HepG2 (cell line): ENCODE measurements at regions not wholly inside any gene's neighbourhood (a gene's known extent, or its start where the extent isn't known, plus 50 kb on each side); places are given as distances from the start of the nearest gene placed in this dataset.

Experiments
- ATAC-seq: fragments of 200-7000 bp; cut with Tn5 transposase; 3 replicates; pipeline ENCODE4 v1.9.1; 2020; ENCODE audit warnings: mild to moderate bottlenecking, moderate library complexity
- BruUV-seq: library from RNA; stranded (reverse); fragments of 400-500 nt; replicated peaks from 2 replicates; lab custom pipeline; 2021; lab: Mats Ljungman, UMichigan
- CTCF ChIA-PET: fragments of 300-600 bp; formaldehyde crosslinking; extraction: SDS; loops from one replicate; lab custom pipeline; 2021; ENCODE audit warnings: low total read pairs, inconsistent platforms, low intra/inter-chr PET ratio; lab: Yijun Ruan, JAX
- POLR2A ChIA-PET: fragments of 350-600 bp; sonication (Branson Sonifier 250); formaldehyde crosslinking; loops from one replicate; lab custom pipeline; 2020; ENCODE audit warnings: antibody characterized with exemption, inconsistent platforms; lab: Yijun Ruan, JAX
- DNase-seq: peaks from one replicate; pipeline ENCODE4 v3.0.0-alpha.2; 2015; ENCODE audit warnings: low spot score
- FAIRE-seq: peaks from 3 replicates; lab custom pipeline; 2011; peaks lifted over from hg19 to GRCh38; lab: Jason Lieb, UNC
- H2AFZ ChIP-seq: one replicate; pipeline ENCODE4 v1.6.1; 2011; ENCODE audit warnings: low read length, inconsistent platforms
- H3K27ac ChIP-seq: fragments of 300-600 bp; 3 replicates; pipeline ENCODE4 v1.8.0; 2011; ENCODE audit warnings: mixed run types, mild to moderate bottlenecking, mixed read lengths, low read length, inconsistent platforms; ENCODE audit not compliant: insufficient read depth; ENCODE audit errors: extremely low read length
- H3K27me3 ChIP-seq, 2 experiments: fragments of 200-600 bp in 1 of 2; 2 replicates in 1 of 2; 3 replicates in 1 of 2; pipeline versions ENCODE4 v1.6.0 to v1.8.0; 2011; ENCODE audit warnings: low read length in 2 of 2, mild to moderate bottlenecking in 2 of 2, moderate library complexity in 2 of 2, inconsistent platforms in 1 of 2; ENCODE audit not compliant: insufficient read depth in 2 of 2, control insufficient read depth in 1 of 2
- H3K36me3 ChIP-seq, 2 experiments: fragments of 200-600 bp in 1 of 2; replicated peaks in 1 of 2; 2 replicates in 1 of 2; 3 replicates in 1 of 2; pipeline versions ENCODE4 v1.5.1 to v1.8.0; 2011; ENCODE audit warnings: low read length in 2 of 2, inconsistent platforms in 1 of 2; ENCODE audit not compliant: insufficient read depth in 2 of 2, control insufficient read depth in 1 of 2
- H3K4me1 ChIP-seq: 2 replicates; pipeline ENCODE4 v1.5.1; 2012; ENCODE audit warnings: low read length, inconsistent platforms; ENCODE audit not compliant: insufficient read depth
- H3K4me2 ChIP-seq: 2 replicates; pipeline ENCODE4 v1.6.0; 2011; ENCODE audit warnings: low read depth, low read length, inconsistent platforms
- H3K4me3 ChIP-seq, 3 experiments: fragments of 200-600 bp in 1 of 3; sonication (generic), shearing (Covaris generic) in 1 of 3; replicated peaks in 1 of 3; 2 replicates each; pipeline ENCODE4 v1.5.1; 2011 to 2016; ENCODE audit warnings: low read length in 3 of 3, inconsistent platforms in 2 of 3, low read depth in 2 of 3, mild to moderate bottlenecking in 2 of 3, control low read depth in 1 of 3, mixed read lengths in 1 of 3; ENCODE audit not compliant: insufficient read depth in 1 of 3
- H3K79me2 ChIP-seq: one replicate; pipeline ENCODE4 v1.6.1; 2011; ENCODE audit warnings: low read length, inconsistent platforms; ENCODE audit not compliant: insufficient read depth
- H3K9ac ChIP-seq: 2 replicates; pipeline ENCODE4 v1.6.0; 2011; ENCODE audit warnings: mild to moderate bottlenecking, low read depth, low read length, inconsistent platforms; ENCODE audit not compliant: insufficient read depth
- H3K9me3 ChIP-seq: 2 replicates; pipeline ENCODE4 v1.5.1; 2012; ENCODE audit warnings: mild to moderate bottlenecking, low read length
- H4K20me1 ChIP-seq: 2 replicates; pipeline ENCODE4 v1.6.0; 2011; ENCODE audit warnings: inconsistent platforms, mild to moderate bottlenecking, low read length, moderate library complexity; ENCODE audit not compliant: insufficient read depth
- E2F2 ChIP-seq: sonication (generic); formaldehyde crosslinking; IDR thresholded peaks from 2 replicates; pipeline ENCODE4 v1.4.0; 2020; ENCODE audit warnings: missing genetic modification reagents, borderline replicate concordance
- PCBP1 ChIP-seq: fragments of 200-400 bp; formaldehyde crosslinking; IDR thresholded peaks from 2 replicates; pipeline ENCODE4 v1.6.1; 2017; ENCODE audit warnings: mild to moderate bottlenecking, low read depth, low read length, borderline replicate concordance
- SOX6 ChIP-seq, 2 experiments: fragments of 450-650 bp in 1 of 2; sonication (generic) in 1 of 2; formaldehyde crosslinking in 1 of 2; IDR thresholded peaks; 2 replicates each; pipeline versions ENCODE4 v1.4.0 to v1.6.1; 2017 to 2020; ENCODE audit warnings: antibody characterized with exemption in 1 of 2, mild to moderate bottlenecking in 1 of 2, missing genetic modification reagents in 1 of 2
- TAF1 ChIP-seq: sonication (generic); formaldehyde crosslinking; IDR thresholded peaks from 2 replicates; pipeline ENCODE4 v1.4.0; 2020; ENCODE audit warnings: missing genetic modification reagents
- TCF7L2 ChIP-seq: IDR thresholded peaks from 2 replicates; pipeline ENCODE4 v1.6.1; 2011; ENCODE audit warnings: mild to moderate bottlenecking, low read depth, low read length, moderate library complexity
- TRAFD1 ChIP-seq: sonication (generic); formaldehyde crosslinking; IDR thresholded peaks from 2 replicates; pipeline ENCODE4 v1.5.1; 2020; ENCODE audit warnings: missing genetic modification reagents, mild to moderate bottlenecking, borderline replicate concordance
- XRCC5 ChIP-seq: fragments of 200-400 bp; formaldehyde crosslinking; optimal IDR thresholded peaks from 2 replicates; pipeline ENCODE3; 2017; ENCODE audit warnings: mild to moderate bottlenecking, low read length
- ZNF260 ChIP-seq: sonication (generic); formaldehyde crosslinking; IDR thresholded peaks from 2 replicates; pipeline ENCODE4 v1.4.0; 2020; ENCODE audit warnings: missing genetic modification reagents, low read depth, mild to moderate bottlenecking, borderline replicate concordance
- ZNF777 ChIP-seq: sonication (generic); formaldehyde crosslinking; IDR thresholded peaks from 2 replicates; pipeline ENCODE4 v1.4.0; 2020; ENCODE audit warnings: missing genetic modification reagents
- ZNF878 ChIP-seq: sonication (generic); formaldehyde crosslinking; IDR thresholded peaks from 2 replicates; pipeline ENCODE4 v1.8.1; 2023; ENCODE audit warnings: mild to moderate bottlenecking, missing genetic modification reagents, moderate library complexity
- WGBS: methylation state at CpG from one replicate; pipeline ENCODE4 v1.1.6; 2017; ENCODE audit warnings: low lambda C conversion rate; 5-methylcytosine and 5-hydroxymethylcytosine counted together
- in situ Hi-C: cut with HindIII; loops from 2 replicates; pipeline ENCODE4 v1.10.0; 2017; ENCODE audit warnings: low pct_unique_long_range_greater_than_20kb; ENCODE audit not compliant: extremely low pct_ligation_motif_present
- intact Hi-C: fragments of 100-400 bp; cut with micrococcal nuclease; formaldehyde crosslinking; loops from one replicate; pipeline ENCODE4 v1.10.0; 2022; ENCODE audit not compliant: unreplicated experiment

GRCh38 chr2:16043627-16044026, 103.3 kb downstream of the MYCN start:
- intact Hi-C loops (no loop called here), in situ Hi-C loops (no loop called here)
- POLR2A ChIA-PET: no interaction called here
- Histone ChIP-seq H3K36me3 (no peaks in the 10 kb centered on the region), H2AFZ (no peak overlapping the region), H3K79me2 (no peaks in the 10 kb centered on the region), H4K20me1 (no peaks in the 10 kb centered on the region), H3K4me2 (no peak overlapping the region), H3K9me3 (no peaks in the 10 kb centered on the region), H3K27me3 (peaks cover 0 to 17% of the 10 kb centered on the region in 2 experiments; a peak in 3 of 5 replicates), H3K4me3 (no peak overlapping the region), H3K9ac (no peak overlapping the region), H3K27ac (no peak overlapping the region), H3K4me1 (no peaks in the 10 kb centered on the region; the same call in 1 of the 2 replicates)
- 7% methylated on average over 2 of the region's 2 CpGs for WGBS
- DNase-seq: no peak
- no TSS peak for BruUV-seq
- TF ChIP-seq TRAFD1 (CRISPR knock-in tag): no peak
- TF ChIP-seq XRCC5: no peak
- no peak for TF ChIP-seq ZNF878 (CRISPR knock-in tag)
- no peak for TF ChIP-seq ZNF260
- no peak for FAIRE-seq
- ATAC-seq: no peak
- CTCF ChIA-PET: no interaction called here

GRCh38 chr2:16043192-16043591, 102.8 kb downstream of the MYCN start:
- intact Hi-C loops (no loop called here), in situ Hi-C loops (no loop called here)
- Histone ChIP-seq H3K36me3 (no peaks in the 10 kb centered on the region), H3K27me3 (peaks cover 0 to 21% of the 10 kb centered on the region in 2 experiments; a peak in 4 of 5 replicates), H2AFZ (no peak overlapping the region), H3K9ac (no peak overlapping the region), H3K4me2 (no peak overlapping the region), H4K20me1 (no peaks in the 10 kb centered on the region), H3K4me3 (no peak overlapping the region), H3K9me3 (no peaks in the 10 kb centered on the region), H3K79me2 (no peaks in the 10 kb centered on the region), H3K4me1 (no peaks in the 10 kb centered on the region; the same call in 1 of the 2 replicates), H3K27ac (no peak overlapping the region)
- DNase-seq (no peak), ATAC-seq (no peak), FAIRE-seq (no peak)
- WGBS: 29% methylated on average over 2 of the region's 2 CpGs
- POLR2A ChIA-PET: no interaction called here
- BruUV-seq: no TSS peak
- CTCF ChIA-PET: no interaction called here
- TF ChIP-seq TAF1 (no peak), ZNF777 (CRISPR knock-in tag) (no peak), E2F2 (CRISPR knock-in tag) (no peak), TCF7L2 (no peak), PCBP1 (no peak), SOX6 (IDR thresholded peaks at IDR 0.05) (no peak), SOX6 (CRISPR knock-in tag; IDR thresholded peaks at IDR 0.05) (no peak)
